ENCODE measurements at regions not wholly inside any gene's neighbourhood (a gene's known extent, or its start where the extent isn't known, plus 50 kb on each side); places are given as distances from the start of the nearest gene placed in this dataset.

- no peak for DNase-seq
- intact Hi-C loops (cut with micrococcal nuclease), result no loop called here
- no peak for ATAC-seq
These were observed 213.0 kb upstream of the SETBP1 start for GRCh38 chr18:44467718-44468117.

- no peak for ATAC-seq
- intact Hi-C loops (cut with micrococcal nuclease), result no loop called here
- DNase-seq, result no peak
These were observed 207.2 kb upstream of the SETBP1 start for GRCh38 chr18:44473394-44474066.

- no peak for ATAC-seq
- intact Hi-C loops (cut with micrococcal nuclease), result no loop called here
These were observed 206.6 kb upstream of the SETBP1 start for GRCh38 chr18:44474067-44474411.

DNA sequence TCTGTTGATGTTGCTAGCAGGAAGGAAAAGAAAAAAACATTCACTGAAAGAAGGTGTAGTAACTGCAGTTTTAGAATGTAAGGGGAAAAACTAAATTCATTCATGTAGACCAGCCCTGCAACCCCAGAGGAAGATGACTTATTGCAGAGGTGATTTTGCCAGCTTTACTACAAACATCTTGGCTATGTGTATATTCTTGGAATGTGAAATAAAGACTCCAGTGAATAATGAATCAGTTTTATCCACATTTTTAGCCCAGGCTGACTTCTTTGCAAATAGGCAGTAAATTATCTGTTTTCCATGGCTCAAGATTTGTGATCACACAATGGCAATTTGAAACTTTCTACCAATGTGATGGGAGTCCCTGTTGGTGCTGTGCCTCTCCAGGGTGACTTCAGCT lies 206.1 kb upstream of the SETBP1 start:
- intact Hi-C loops (cut with micrococcal nuclease), result no loop called here
- no peak for ATAC-seq
- DNase-seq, result no peak

More at GRCh38 chr18:44474067-44474411, 206.6 kb upstream of the SETBP1 start:
- no peak for DNase-seq

- DNase-seq (no peak), ATAC-seq (no peak)
- intact Hi-C loops (cut with micrococcal nuclease), result no loop called here
These were observed 197.9 kb upstream of the SETBP1 start for GRCh38 chr18:44482761-44483160.

DNA sequence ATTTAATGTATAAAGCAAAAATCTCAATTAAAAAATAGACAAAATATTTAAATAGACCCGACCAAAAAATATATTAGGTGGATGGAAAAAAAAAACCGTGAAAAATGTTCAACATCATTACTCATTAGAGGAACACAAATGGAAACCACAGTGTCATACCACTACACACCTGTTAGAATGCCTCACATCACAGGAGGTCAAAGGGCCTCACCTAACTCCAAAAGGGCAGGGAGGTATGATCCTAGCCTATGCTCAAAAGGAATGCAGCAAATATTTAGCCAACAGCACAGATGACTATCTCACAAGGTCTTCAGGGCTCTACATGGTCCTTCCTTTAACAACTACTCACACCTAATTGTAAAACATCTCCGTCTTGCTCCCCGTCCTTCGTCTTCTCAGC lies 185.5 kb upstream of the SETBP1 start:
- intact Hi-C loops (cut with micrococcal nuclease), result no loop called here
- ATAC-seq (no peak), DNase-seq (no peak)

DNA sequence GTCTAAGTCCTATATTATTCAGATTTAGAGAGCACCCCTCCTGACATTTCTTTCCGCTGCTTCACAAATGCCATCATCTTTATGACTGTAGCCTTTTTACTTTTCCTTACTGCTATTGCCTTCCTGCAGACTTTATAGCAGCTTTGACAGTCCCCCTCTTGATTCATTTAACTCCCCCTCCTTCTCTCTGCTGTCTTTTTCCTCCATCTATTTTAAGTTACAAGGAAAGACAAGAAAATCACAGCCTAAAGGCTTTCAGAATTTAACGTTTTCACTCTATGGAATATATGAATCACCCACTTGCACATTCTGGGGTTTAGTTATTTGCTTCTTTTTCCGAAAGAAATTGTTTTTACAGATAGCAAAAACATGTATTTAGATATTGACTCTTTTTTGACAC lies 183.4 kb upstream of the SETBP1 start:
- intact Hi-C loops (cut with micrococcal nuclease), result no loop called here
- ATAC-seq, result no peak
- DNase-seq, result no peak

DNA sequence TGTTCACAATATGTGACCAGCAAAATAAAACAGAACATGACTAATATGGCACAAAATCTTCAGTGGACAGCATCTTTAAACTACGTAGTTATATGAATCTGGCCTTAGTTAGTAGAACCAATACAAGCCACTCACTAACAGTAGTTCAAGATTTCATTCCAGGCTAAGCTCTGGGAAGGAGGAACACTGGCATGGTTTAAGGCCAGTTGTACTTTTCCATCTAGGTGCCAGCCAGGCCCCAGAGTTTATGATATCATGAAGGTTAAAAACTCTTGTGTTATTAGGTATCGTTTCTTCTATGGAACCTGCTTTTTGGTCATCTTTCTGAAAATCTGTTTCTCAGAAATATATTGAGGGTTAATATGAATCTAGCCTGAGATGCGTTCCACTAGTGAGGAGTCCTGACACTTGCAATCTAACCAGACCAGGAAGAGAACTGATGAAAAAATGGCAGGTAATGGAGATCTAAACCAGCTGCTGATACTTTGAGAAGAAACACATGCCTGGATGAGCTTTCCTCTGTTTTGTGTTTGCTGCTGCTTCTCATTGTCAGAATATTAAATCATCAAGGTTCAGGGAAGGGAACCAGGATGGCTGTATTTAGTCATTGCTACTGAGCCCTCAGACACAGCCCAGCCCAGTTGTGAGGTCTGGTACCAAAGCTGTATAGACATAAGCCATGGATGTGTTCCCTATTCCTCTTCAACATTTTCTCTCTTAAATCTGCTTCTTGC lies 182.8 kb upstream of the SETBP1 start:
- intact Hi-C loops (cut with micrococcal nuclease), result no loop called here
- ATAC-seq (no peak), DNase-seq (no peak)

DNA sequence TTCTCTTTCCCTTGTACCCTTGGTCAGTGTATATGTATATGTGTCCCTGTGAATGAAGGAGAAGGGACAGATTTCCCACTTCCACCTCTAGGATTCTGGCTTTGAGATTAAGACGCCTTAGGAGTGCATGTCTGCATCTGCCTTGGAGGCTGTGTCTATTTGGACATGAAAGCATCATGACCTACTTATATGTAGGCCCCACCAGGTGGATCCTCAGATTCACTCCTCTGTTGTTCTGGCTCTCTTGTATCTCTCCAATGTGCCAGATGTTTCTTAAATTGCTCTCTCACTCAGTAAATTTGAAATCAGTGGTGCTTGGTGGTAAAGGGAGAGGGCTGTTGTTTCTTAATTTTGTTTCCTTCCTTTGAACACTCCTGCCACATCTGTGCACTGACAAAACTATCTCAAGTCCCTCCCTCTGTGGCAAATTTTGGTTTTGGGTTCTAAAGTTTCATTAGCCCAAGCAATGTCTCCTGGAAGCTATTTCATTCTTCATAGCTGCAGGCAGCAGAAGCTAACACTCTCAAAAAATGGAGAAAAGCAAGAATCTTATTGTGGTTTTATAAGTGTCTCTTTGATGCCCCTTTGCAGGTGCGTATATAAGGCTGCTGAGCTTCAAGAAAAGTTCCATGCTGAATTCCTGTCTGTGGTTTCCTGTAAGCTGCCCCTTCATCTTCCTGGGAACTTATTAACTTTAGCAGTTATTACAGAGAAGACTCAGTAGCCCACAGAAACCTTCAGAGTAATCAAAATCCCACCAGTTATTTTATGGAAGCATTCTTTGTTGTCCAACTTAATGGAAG lies 179.7 kb upstream of the SETBP1 start:
- intact Hi-C loops (cut with micrococcal nuclease), result no loop called here

GRCh38 chr18:44502221-44502620 lies 178.5 kb upstream of the SETBP1 start:
- intact Hi-C loops (cut with micrococcal nuclease), result no loop called here
- DNase-seq (no peak), ATAC-seq (no peak)

More for the DNA sequence above, 179.7 kb upstream of the SETBP1 start:
- no peak for DNase-seq
- ATAC-seq, result no peak

DNA sequence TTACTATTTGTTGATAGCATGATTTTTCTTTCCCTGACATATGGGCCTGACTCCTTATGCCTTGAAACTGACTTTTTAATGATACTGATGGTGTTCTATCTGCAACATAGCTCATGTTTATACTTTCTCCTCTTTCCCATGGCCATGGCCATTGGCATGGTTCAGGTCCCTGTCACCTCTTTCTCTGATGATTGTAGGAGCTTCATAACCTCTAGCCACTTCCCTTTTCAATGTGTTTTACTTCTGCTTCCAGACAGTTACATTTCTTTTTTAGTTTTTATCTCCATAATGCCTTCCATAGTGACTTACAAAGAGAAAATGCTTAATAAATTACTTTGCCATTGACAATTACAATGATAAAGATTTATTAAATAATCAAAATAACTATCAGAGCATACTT lies 177.9 kb upstream of the SETBP1 start:
- no peak for DNase-seq
- intact Hi-C loops (cut with micrococcal nuclease), result no loop called here
- ATAC-seq, result no peak

GRCh38 chr18:44503854-44504253 lies 176.8 kb upstream of the SETBP1 start:
- ATAC-seq (no peak), DNase-seq (no peak)
- intact Hi-C loops (cut with micrococcal nuclease), result no loop called here

GRCh38 chr18:44507729-44508325 lies 172.9 kb upstream of the SETBP1 start:
- DNase-seq, result peak; percentile 40
- peak; percentile 70 for ATAC-seq
- intact Hi-C loops (cut with micrococcal nuclease), result no loop called here

DNA sequence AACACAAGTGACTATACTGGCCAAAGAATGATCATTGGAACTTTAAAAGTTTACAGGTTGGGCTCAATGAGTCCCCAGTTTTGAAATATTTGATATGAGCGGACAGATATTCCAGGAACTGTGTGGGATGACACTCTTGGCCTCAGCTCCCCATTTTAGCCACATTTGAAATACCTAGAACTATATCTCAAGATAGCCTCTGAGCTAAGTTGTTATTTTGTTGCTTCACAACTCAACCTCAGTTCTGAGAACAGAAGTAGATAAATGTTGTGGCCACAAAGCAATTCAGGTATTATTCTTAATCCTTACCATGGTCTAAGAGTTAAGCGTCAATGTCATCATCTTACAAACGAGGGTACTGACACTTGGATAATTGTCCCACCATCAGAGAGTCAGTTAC lies 172.2 kb upstream of the SETBP1 start:
- DNase-seq (no peak), ATAC-seq (no peak)
- intact Hi-C loops (cut with micrococcal nuclease), result no loop called here

GRCh38 chr18:44509048-44509447 lies 171.6 kb upstream of the SETBP1 start:
- DNase-seq (no peak), ATAC-seq (no peak)
- intact Hi-C loops (cut with micrococcal nuclease), result no loop called here

DNA sequence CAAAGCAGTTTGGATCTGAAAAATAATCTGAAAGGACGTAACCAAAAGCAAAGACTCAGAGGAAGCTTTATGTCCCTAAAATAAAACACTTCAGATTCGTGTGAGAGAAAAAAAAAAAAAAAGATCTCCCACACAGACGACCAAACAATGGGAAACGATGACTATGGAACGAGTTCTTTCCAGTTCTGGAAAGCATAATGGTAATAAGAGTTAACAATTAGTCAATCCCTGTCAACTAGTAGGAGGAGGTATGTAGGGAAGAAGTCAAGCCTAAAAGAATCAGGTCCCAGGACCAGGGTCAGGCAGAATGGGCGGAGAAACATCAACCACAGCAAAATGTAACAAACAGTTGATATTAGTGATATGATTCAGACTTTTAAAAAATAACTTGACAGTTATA lies 170.3 kb upstream of the SETBP1 start:
- intact Hi-C loops (cut with micrococcal nuclease), result no loop called here
- ATAC-seq (no peak), DNase-seq (no peak)

DNA sequence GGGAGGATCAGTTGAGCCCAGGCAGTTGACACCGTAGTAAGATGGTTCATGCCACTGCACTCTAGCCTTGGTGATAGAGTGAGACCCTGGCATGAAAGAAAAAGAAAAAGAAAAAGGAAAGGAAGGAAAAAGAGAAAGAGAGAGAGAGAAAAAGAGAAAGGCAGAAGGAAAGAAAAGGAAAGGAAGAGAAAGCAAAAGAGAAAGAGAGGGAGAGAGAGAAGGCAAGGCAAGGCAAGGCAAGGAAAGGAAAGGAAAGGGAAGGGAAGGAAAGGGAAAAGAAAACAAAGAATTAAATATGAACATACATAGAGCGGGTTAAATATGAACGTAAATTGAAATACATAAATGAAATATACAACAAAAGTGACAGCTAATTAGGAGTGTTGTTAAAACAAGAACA lies 167.5 kb upstream of the SETBP1 start:
- no peak for ATAC-seq
- intact Hi-C loops (cut with micrococcal nuclease), result no loop called here
- DNase-seq, result no peak

DNA sequence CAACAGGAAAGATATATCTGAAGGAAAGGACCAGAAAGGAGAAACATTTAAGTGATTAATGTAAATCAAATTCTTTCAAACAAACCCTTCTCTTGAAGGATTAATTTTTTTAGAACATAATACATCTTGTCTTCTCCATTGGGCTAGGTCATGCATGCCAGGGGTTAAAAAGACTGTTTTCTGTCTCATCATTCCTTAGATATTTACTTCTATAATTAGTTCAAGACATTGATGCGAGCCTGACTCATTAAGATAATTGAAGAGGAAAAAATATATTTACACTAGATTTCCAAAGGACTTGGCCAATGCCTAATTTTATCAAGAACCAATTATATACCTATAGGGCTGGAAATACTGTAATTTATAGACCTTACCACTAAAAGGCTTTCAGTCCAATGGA lies 166.6 kb upstream of the SETBP1 start:
- no peak for ATAC-seq
- intact Hi-C loops (cut with micrococcal nuclease), result no loop called here
- DNase-seq, result no peak

DNA sequence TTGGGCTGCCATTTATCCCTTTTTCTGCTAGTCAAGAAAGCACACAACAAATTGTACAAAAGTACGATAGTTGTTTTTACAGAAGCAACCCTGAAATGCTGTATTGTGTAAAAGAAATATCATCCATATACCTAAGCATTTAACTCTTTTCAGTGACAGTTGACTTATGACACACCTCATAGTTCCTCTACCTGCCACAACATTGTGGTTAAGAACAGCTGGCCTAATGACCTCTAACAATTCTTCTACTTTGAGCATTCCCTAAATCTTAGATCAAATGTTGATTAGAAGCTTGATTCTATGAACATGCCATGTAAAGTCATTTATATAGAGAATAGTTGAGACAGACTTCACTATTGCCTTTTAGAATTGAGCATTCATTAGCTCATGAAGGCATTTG lies 165.9 kb upstream of the SETBP1 start:
- intact Hi-C loops (cut with micrococcal nuclease), result no loop called here
- ATAC-seq (no peak), DNase-seq (no peak)

- intact Hi-C loops (cut with micrococcal nuclease), result no loop called here
- DNase-seq (no peak), ATAC-seq (no peak)
These were observed 164.2 kb upstream of the SETBP1 start for GRCh38 chr18:44516450-44516849.
